Urothelium cell line (cell line): ENCODE measurements at regions not wholly inside any gene's neighbourhood (a gene's known extent, or its start where the extent isn't known, plus 50 kb on each side); places are given as distances from the start of the nearest gene placed in this dataset.

Experiments used
- DNase-seq: peaks from one replicate; pipeline ENCODE4 v3.0.0; 2011; ENCODE audit warnings: low spot score, mixed read lengths
- FAIRE-seq: peaks from 2 replicates; lab custom pipeline; 2011; peaks lifted over from hg19 to GRCh38; lab: Jason Lieb, UNC

DNA sequence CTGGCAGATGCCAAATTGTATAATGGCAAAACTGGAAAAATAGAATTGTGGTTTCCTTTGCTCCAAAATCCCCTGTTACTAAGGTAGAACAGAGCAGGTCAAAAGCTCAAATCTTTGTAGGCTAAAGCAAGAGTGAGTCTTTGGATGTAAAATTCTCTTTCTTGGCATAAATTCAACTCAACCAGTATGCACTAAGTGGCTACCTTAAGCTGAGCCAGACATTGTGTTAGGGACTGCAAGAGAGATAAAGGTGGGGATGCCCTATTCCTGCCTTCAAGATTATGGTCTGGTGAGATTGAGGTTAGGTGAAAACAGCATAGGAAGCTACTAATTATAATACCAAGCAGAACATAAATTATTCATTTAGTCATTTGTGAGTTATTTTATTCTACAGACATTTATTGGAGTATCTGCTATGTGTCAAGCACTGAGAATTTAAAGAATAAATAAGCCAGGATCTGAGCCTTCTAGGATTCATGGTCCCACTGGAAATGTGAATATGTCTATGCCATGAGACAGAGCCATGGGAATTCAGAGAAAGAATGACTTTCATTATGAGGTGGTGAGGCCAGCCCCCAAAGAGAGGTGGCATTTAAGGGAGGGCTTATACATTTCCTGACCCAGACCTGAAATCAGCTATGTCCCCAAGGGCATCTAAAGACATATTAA lies 198.0 kb upstream of the NCKAP5 start:
- DNase-seq (no peak), FAIRE-seq (no peak)

DNA sequence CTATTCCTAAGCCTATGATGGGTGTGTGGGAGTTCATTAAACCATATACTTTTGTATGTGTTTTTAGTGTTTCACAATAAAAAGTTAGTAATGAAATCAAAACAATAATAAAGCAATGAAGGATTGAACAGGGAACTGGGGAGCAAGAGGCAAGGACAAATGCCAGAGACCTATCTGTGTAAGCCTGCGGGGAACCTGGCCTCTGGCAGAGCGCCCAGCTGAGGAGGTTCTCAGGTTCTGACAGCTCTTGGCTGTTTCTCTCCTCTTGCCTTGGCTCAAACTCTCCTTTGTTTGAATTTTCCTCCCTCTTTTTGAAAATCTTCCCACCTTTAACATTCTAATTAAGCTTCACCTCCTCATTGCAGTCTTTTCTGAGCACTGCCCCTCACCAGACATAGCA lies 200.0 kb upstream of the NCKAP5 start:
- no peak for FAIRE-seq
- DNase-seq = no peak

DNA sequence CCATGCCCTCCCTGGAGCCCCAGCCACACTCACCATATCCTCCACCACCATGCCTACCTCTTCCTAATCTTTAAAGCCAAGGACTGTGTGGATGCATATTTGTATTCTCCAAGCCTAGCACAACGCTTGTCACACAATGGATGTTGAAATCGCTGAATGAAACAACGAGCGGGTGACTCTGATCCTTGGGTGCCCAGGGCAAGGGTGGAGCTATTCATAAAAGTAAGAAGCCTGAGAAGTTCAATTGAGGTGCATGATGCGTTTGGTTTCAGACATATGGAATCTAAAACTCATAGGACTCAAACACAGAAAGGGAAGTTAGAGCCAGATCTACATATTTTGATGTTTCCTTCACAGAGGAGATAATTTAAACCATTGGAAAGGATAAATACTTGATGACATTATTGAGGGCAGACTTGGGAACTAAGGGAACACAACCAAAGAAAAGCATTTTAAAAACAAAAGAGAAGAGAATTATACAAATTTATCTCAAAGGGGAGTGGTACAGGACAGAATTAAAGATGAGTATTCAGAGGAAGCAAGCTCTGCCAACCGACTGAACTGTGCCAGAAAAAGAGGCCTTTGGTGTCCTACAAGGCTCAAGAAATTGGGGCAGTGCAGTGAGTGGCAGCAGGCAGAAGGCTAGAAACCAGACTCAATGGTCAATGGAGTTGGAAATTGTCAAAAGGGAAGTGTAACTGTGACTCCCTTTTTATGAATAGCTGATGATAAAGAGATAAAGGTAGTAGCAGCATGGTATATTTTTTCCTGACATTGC lies 200.6 kb upstream of the NCKAP5 start:
- DNase-seq (no peak), FAIRE-seq (no peak)

DNA sequence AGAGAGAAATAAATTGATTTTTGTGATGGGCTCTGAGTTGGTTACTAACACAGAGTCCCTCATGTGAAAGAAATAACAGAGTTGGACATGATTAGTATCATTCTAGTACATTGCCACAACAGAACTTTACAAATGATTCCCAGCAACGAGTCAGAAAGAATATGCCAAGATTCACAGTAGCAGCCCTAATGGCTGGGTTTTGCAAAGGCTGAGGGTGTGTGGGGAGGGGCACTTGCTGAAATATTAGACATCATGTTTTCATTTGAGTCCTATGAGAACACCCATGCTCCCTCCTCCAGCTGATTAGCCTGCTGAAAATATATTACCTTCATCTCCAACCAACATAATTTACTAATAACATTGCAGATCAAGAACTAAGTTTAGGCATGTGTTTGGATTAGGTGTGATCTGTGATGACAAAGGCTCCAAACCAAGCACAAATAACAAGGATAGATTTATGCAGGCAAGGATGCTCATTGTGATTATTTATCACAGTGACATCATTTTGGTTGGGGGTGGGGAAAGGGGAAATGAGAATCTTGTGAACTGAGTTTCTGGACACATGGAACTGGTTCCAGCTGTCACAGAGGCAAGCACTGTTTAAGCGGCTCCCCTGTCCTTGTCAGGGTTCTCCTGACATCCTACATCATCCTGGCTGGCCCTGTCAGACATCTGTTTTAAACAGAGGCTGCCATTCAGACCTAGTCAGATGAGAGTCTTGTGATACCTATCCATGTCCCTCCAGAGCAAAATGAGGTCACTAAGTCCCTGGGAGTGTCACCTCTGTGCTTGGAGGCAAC lies 205.8 kb upstream of the NCKAP5 start:
- DNase-seq (no peak), FAIRE-seq (no peak)

DNA sequence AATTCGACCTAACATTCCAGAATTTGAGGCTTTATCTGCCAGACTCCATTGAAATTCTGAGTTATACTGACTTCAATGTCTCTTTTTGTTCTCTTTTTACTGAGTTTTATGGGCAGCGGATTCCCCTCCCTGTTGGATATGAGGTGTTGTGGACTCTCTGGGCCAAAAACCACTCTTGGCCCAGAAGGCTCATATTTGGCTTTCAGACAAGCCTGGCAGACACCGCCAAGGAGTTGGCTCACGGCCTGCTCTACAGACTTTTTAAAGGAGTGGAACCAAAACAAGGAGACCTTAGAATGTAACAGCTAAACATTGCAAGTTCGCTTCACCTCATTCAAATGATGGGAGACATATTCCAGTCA lies 206.4 kb upstream of the NCKAP5 start:
- FAIRE-seq = no peak
- DNase-seq = no peak

DNA sequence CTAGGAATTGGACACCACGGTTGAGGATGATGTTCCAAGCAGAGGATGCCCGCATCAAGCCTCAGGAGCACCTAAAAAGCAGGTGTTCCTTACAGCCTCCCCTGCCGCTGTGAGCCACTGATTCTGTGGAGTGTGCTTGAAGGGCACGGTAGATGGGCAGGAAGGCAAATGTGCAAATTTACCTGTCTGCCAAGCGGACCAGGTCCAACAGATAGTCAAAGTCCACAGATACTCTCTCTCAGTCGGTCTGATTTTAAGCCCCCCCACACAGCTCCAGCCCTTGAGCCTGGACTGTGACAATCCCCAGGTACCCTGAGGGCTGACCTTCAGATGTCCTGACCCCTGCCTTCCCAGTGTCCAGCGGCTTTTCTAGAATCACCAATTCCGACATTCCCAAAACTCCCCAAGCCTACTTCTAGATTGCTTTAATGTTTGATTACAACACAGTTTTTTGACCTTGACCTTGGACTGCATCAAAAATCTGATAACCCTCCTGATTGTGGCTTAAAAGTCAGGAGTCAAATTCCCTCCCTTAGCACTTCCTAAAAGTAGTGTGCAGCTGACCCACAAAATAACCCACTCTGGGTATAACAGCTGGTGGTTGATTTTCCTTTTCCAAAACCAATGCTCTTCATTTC lies 208.8 kb upstream of the NCKAP5 start:
- DNase-seq (no peak), FAIRE-seq (no peak)

DNA sequence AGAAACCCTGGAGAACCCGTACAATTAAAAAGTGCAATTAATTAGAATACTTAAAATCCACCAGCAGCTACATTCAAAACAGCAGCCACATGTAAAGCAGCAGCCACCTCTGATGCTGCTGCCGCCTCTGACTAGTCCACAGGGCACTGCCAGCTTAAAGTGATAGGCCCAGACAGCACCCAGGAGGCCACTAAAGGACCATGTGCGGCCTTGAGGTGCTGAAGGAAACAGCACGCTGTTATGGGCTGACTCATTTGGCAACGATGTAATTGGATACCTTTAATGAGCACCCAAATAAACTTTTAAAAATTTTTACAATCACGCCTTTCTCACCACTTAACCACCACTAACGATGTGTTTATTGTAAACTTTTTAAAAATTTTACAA lies 209.3 kb upstream of the NCKAP5 start:
- FAIRE-seq (peak; percentile 72), DNase-seq (peak; percentile 79)

DNA sequence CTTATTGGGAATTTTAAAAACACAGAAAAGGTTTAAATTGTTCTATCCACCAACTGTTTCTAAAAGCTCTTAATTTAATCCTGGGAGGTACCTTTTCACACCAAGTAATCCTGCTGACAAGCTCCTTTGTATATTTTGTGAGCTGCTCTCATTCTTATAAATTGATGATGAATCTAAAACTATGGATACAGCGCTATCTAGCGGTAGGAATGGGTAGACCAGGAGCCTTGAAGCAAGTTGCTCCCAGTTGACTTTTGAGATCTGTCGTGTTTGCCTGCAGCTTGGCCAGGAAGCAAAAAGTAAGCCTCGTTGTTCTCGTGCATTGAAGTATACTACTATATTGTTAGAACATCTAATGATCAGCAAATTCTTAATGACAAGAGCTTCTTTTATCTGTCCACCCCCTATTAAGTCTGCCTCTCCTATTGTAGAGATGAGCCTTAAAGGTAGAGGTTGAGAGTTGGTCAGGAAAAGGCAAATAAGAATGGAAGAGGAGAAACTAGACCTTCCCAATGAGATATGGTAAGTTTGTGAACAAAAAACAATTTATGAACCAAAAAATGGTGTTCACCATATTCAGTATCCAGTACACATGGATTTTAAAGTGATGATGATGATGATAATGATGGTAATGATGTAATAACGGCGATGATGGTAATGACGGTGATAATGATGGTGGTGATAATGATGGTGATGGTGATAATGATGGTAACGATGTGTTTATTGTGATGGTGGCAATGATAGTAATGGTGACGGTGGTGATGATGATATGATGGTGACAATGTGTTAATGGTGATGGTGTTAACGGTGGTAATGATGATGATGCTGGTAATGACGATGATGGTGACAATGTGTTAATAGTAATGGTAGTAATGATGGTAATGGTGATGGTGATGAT lies 212.1 kb upstream of the NCKAP5 start:
- DNase-seq (peak; percentile 61), FAIRE-seq (no peak)

DNA sequence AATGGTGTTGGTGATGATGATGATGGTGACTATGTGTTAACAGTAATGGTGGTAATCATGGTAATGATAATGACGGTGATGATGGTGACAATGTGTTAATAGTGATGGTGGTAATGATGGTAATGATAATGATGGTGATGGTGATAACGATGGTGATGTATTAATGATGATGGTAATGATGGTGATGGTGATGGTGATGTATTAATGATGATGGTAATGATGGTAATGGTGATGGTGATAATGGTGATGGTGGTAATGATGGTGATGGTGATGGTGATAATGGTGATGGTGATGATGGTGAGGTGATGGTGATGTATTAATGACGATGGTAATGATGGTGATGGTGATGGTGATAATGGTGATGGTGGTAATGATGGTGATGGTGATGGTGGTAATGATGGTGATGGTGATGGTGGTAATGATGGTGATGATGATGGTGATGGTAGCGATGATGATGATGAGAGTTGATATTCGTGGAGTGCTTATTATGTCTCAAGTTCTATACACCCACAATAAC lies 212.8 kb upstream of the NCKAP5 start:
- DNase-seq = no peak
- peak; percentile 100 for FAIRE-seq

DNA sequence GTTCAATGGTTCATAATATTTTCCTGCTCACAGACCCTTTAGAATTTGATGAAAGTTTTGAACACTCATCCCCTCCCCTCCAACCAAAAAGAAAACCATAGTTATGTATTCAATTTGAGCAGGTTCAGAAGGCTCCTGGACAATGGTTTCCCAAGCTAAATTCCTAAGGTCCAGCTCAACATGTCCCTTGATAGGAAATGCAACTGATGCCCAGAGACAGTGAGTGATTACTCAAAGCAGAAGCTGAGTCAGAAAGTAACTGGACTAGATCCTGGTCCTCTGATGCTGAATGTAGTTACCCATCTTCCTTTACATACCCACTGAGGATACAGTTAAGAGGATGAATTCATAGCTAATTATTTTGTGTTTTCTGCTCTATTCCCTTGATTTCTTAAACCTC lies 218.9 kb upstream of the NCKAP5 start:
- DNase-seq (no peak), FAIRE-seq (no peak)

DNA sequence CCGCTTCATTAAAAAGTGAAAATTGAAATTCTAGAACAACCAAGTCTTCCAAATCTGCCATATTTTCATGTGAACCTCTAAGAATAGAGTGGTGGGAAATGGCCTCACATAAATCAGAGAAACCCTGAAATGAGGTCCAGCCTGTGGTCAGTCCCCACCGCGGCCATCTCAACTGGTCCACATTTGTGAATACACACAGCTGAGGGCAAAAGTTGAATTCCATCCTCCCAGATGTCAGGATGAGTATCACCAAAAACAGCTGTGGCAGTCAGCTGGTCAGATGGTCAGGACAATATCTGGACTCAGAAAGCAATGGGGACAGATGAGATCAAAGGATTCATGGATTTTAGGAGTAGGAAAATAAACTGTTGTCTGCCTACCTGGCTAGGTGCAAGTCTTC lies 219.4 kb upstream of the NCKAP5 start:
- no peak for DNase-seq
- no peak for FAIRE-seq

DNA sequence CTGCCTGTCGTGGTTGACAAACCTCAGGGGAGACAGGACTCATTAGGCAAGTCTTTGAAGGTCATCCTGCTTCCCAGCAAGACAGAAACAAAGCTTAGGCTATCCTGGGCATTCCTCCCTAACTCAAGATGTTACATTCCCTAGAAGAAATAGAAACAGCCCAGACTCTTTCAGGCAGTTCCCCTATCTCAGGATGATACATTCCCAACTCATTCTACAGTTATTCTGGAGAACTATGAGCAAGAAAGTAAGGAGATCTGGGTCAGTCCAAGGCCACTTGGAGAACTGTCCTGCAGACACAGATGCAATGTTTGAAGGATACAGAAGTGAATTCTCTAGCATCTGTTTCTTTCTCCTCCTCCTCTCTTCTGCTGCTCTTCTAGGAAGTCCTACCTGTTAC lies 220.1 kb upstream of the NCKAP5 start:
- no peak for FAIRE-seq

DNA sequence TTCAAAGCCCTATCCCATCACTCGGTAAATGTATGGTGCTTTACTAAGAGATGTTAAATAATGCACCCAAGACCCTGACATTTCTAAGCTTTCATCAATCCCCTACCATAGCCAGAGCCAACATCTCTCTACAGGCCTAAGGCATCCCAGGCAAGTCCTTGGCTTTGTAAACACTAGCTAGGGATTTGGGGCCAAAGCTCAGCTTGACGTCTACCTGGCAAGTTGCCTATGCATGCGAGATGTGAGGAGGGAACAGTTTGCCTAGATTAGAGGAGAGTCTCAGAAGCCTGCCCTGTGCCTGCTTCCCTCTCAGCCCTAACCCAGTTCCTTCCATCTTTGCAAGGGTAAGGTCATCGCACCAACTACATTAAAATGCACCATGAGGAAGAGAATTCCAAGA lies 221.5 kb upstream of the NCKAP5 start:
- no peak for FAIRE-seq
- DNase-seq = no peak

More for the DNA sequence above, 220.1 kb upstream of the NCKAP5 start:
- DNase-seq = no peak

DNA sequence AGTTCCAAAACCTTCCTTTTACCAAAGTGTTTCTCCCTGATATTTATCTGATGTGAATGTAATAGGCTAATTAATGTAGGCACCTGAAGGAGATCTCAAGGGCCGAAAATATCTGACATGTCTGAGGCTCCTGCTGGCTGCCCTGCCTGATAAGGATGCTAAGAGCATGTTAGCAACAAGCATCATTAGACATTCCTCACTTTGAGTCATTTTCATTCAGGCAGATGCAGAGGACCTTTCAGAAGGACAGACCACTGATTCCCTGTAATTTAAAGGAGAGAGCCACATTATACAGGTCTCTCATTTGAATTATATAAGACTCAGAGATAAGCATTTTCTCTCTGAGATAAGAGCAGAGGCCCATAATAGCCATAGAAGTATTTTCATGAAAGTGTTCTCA lies 222.4 kb upstream of the NCKAP5 start:
- DNase-seq (no peak), FAIRE-seq (no peak)

DNA sequence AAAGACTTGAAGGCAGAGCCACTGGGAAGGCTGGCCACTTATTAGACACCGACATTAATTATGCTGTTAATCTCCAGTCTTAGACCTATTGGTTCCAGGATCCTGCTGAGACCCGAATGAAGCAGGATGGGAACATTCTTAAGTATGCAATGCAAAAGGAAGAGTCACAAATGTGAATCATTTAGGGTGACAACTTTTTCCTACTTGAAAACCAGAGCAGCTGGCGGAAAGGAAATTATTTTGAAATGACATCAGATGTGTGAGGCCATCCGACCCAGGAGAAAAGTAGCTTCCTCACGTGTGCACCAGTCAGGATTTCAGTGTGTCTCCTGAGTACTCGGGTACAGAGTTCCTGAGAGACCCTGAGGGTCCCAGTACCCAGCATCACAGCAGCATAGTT lies 222.9 kb upstream of the NCKAP5 start:
- DNase-seq (peak; percentile 30), FAIRE-seq (no peak)

DNA sequence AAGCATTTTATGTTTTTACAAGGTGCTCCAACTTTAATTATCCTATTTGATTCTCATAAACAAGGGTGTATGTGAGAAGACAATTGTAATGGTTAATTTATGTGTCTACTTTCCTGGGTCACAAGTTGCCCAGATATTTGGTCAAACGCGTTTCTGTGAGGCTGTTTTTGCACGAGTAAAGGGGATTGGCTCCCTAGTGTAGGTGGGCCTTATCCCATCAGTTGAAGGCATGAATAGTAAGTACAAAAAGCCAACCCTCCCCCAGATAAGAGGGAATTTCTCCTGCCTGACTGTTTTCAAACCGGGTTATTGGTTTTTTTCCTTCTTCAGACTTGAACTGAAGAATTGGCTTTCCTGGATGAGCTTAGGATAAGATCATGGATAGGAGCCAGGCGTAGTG lies 224.0 kb upstream of the NCKAP5 start:
- FAIRE-seq = no peak
- DNase-seq = no peak

DNA sequence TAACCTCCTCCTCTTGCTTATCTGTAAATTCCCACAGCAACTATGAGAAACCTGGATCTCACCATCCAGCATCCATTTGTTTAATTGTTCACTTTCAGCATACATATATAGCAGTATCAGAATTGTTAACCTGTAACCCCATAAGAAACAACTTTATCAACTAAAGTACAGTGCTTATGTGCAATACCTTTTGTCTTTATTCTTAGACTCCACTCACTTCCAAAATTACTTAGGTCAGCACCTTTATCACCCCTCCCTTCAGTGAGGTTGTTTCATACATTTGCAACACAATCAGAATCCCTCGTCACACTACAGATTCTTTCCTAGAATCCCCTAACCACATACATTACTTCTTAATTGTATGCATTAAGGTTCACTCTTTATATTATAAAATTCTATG lies 225.9 kb upstream of the NCKAP5 start:
- DNase-seq (no peak), FAIRE-seq (no peak)

DNA sequence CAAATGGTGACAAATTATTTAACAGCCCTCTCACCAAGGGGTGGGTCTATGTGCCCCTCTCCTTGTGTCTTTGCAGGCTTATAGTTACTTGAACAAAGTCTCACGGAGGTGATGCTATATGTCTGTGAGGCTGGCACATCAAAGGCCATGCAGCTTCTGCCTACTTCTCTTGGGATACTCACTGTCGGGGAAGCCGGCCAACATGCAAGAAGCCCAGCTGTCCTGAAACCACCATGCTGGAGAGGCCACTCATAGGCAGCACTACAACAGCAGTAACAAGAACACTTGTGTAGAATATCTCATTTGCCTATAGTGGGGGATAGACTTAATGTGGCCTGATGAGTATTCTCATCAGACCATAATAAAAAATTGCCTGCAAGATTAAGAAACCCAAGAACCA lies 233.7 kb upstream of the NCKAP5 start:
- DNase-seq (no peak), FAIRE-seq (no peak)

DNA sequence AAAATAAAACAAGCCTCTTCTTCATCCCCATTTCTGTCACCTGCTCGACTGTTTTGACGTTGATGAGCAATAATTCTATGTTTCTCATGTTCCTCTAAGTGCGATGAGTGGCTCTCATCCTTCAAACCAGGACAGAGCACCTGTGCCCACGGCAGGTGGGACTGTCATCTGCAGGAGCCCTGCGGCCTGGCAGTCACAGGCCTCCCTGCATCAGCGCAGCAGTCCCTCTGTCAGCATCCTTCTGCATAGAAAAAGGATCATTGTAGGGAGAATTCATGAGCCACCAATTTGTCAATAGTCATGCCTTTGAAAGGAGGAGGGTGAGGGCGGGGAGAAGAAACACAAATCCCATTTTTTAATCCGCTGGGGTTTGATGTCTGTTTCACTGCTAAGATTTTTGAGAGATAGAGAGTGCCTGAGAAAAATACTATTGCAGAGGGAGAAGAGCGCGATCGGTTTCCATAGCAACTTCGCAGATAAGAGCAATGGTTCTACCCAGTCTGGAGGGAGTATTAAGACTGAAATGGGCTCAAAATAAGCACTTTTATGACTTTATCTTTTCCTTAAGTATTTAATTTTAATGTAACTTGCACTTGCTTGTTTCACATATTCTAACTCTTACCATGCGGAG lies 234.3 kb upstream of the NCKAP5 start:
- FAIRE-seq (no peak), DNase-seq (no peak)

DNA sequence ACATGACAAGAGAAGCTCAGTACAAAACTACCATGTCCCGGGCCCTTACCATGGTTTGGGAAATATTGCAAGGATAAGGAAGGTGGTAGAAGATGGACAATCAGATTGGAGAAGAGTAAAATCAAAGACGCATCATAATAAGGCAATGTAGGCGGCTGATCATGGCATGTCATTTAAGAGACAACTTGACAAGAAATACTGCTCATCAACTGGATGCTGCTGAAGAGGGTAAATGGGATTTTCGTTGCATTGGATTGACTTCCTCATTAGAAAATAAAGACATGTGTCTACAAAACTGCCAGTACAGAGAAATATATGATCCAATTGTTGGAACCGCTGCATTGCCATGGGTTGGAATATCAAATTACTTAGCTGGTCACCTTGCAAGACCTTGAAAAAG lies 238.3 kb upstream of the NCKAP5 start:
- no peak for DNase-seq
- FAIRE-seq = no peak
